ENCODE measurements at regions not wholly inside any gene's neighbourhood (a gene's known extent, or its start where the extent isn't known, plus 50 kb on each side); places are given as distances from the start of the nearest gene placed in this dataset.

- intact Hi-C loops (cut with DNase I), result no loop called here
Measured at GRCh38 chr13:104900191-104900817, 1635.2 kb downstream of the EFNB2 start.

DNA sequence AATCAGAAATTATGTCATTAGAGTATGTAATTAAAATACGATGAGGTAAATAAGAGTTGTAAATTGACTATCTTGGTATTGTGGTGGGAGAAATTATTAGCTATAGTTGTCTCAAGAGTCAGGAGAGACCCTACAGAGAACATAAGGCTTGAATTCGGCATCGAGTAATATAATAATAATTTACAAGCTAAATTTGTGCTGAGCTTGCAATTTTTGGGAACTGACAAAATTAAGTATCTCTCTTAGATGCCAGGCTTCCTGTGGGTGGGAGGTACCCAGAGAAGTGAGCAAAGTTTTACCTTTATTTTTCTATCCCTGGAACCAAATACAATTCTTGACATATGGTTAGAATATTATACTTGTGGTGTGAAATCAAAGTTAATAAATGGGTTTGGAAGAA is 1637.0 kb downstream of the EFNB2 start:
- intact Hi-C loops (cut with DNase I), result no loop called here
- no peak for DNase-seq (ENCODE audit: low spot score)

More at GRCh38 chr13:104900191-104900817, 1635.2 kb downstream of the EFNB2 start:
- DNase-seq (ENCODE audit: low spot score), result no peak

DNA sequence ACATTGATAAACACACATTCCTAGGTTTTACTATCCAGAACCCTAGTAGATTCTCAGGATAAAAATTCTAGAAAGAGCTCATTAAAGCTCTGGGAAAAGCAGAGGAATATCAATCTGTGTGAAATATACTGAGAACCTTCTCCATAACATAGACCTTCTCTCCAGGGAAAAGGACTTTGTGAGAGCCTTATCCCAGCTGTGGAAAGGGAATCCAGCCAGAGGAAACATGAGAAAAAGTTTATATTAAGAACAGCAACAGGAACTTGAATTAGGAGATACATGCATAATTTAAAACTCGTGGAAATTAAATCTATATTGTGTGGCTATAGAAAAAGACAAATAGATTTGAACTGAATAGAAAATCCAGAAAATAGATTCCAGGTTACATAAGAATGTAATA is 1639.9 kb downstream of the EFNB2 start:
- intact Hi-C loops (cut with DNase I), result no loop called here
- no peak for DNase-seq (ENCODE audit: low spot score)

- intact Hi-C loops (cut with DNase I), result no loop called here
- no peak for DNase-seq (ENCODE audit: low spot score)
Measured at GRCh38 chr13:104875038-104875754, 1660.3 kb downstream of the EFNB2 start.

DNA sequence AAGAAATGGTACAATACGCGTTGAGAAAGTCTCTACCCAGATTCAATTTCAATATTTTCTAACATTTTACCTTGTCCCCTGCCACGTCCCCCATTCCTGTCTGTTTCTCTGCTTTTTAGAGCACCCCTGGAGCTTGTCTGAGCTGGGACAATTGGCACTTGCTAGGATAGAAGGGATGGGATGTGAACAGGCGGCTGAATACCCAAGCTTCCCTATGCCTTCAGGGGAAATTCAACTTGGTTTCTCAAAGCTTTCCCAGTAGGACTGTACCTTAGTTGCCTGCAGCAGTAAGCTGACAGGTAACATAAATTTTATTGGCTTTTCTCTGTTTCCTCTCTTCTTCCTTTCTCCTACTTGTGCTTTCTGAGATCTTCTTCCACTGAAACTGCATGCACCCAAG is 1663.3 kb downstream of the EFNB2 start:
- DNase-seq (ENCODE audit: low spot score), result no peak
- intact Hi-C loops (cut with DNase I), result no loop called here

DNA sequence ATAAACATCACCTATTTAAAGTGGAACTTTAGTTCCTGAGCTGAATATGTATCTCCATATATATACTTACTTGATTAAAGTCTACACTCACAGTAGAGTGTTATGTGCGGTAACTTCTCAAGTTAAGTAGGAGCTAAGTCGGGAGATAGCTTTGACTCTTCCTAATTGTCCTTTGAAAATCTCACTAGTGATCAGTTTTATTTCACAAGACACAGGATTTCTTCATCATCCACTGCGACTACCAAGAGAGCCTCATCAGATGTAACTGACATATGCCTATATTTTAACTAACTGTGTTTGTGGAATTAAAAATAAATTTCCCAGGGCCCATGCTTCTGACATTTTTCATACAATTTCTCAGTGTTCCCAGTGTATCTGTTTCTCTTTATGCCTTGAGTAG is 1664.0 kb downstream of the EFNB2 start:
- intact Hi-C loops (cut with DNase I), result no loop called here
- no peak for DNase-seq (ENCODE audit: low spot score)

DNA sequence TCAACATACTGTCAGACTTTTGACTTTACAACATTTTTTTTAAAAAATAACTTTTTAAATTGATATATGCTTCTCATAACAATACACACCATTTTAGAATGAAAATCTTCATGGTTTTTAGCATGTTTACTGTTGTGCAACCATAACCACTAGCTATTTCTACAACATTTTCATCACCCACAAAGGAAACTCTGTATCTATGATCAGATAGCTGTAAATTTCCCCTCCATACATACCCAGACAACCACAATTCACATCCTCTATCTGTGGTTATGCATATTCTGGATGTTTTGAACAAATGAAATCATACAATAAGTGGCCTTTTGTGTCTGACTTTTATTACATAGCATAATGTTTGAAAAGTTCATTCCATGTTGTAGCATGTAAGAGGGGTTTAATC is 1666.0 kb downstream of the EFNB2 start:
- intact Hi-C loops (cut with DNase I), result no loop called here
- no peak for DNase-seq (ENCODE audit: low spot score)

DNA sequence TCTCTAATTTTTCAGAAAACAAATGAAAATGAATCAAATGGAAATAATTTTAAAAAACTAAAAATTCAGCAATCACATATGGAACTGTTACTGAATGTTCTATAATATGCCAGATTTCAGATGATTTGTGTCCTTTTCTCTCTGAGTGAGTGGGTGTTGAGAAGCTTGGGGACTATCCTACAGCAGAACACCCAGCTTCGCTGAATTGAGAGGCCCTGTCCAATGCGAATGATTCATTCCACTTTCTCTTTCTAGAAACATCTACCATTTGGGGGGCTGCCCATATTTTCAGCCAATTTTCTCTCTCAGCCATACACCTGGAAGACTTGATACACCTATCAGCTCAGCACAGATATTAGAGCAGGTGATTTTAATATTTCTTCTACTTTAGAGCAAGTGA is 1666.7 kb downstream of the EFNB2 start:
- intact Hi-C loops (cut with DNase I), result no loop called here
- DNase-seq (ENCODE audit: low spot score), result no peak

DNA sequence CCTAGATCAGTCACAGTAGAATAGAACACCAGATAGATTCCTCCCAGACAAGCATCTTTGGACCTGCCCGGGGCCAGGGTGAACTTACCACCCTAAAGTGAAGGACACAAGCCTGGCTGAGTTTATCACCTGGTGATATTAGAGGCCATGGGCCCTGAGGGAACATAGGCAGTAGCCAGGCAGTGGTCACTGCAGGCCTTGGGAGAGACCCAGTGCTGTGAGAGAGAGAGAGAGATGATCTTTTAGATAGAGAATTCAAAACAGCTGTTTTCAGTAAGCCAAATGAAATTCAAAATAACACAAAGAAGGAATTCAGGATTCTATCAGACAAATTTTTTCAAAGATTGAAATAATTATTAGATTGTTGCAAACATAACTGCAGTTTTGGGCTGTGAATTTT is 1679.9 kb downstream of the EFNB2 start:
- DNase-seq (ENCODE audit: low spot score), result no peak
- intact Hi-C loops (cut with DNase I), result no loop called here

DNA sequence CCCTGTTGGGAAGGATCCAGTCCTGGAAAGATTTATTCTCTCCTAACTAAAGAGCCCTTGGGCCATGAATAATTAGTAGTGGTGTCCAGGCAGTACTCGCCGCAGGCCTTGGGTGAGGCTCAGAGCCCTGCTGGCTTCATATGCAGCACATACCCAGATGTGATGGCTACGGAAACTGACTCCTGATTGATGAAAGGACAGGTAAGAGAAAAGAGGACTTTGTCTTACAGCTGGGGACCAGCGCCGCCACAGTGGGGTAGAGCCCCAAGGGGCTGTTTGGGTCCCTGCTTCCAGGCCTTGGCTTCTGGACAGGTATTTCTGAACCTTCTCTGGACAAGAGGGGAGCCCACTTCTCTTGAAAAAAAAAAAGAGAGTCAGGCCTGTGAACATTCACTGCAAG is 1680.8 kb downstream of the EFNB2 start:
- intact Hi-C loops (cut with DNase I), result no loop called here

DNA sequence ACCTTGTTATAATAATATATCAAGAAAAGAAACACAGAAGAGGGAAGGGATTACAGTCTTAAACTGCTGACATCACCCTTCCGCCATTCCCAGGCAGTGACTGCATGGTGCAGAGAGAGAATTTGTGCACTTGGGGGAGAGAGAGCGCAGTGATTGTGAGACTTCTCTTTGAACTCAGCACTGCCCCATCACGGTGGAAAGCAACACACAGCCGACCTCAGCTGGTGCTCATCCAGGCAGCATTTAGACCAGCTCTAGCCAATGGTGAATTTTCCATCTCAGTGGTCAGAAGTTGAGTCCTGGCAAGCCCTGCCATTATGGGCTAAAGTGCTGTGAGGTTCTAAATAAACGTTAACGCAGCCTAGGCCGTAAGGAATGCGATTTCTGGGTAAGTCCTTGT is 1681.5 kb downstream of the EFNB2 start:
- DNase-seq (ENCODE audit: low spot score), result no peak
- intact Hi-C loops (cut with DNase I), result no loop called here

More for the DNA sequence above, 1680.8 kb downstream of the EFNB2 start:
- no peak for DNase-seq (ENCODE audit: low spot score)

- DNase-seq (ENCODE audit: low spot score), result no peak
- intact Hi-C loops (cut with DNase I), result no loop called here
Measured at GRCh38 chr13:104847922-104848321, 1687.5 kb downstream of the EFNB2 start.

DNA sequence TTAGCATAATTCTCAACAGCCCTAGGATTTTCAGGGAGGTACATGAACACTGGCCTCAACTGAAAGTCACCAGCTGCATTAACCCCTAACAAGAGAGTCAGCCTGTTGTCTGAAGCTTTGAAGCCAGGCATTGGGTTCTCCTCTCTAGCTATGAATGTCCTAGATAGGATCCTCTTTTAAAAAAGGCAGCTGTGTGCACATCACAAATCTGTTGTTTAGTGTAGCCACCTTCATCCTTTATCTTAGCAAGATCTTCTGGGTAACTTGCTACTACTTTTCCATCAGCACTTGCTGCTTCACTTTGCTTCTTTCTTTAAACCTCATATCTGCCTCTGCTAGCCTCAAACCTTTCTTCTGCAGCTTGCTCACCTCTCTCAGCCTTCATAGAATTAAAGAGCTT is 1692.1 kb downstream of the EFNB2 start:
- DNase-seq (ENCODE audit: low spot score), result no peak
- intact Hi-C loops (cut with DNase I), result no loop called here

DNA sequence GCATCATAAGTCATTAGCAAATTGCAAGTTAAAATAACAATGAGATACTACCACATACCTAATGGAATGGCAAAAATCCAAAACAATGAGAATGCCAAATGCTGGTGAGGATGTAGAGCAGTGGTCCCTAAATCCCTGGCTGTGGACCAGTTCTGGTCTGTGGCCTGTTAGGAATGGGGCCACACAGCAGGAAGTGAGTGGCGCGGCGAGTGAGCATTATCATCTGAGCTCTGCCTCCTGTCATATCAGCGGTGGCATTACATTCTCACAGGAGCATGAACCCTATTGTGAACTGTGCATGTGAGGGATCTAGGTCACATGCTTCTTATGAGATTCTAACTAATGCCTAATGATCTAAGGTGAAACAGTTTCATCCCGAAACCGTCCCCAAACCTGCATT is 1694.4 kb downstream of the EFNB2 start:
- DNase-seq (ENCODE audit: low spot score), result no peak
- intact Hi-C loops (cut with DNase I), result no loop called here

DNA sequence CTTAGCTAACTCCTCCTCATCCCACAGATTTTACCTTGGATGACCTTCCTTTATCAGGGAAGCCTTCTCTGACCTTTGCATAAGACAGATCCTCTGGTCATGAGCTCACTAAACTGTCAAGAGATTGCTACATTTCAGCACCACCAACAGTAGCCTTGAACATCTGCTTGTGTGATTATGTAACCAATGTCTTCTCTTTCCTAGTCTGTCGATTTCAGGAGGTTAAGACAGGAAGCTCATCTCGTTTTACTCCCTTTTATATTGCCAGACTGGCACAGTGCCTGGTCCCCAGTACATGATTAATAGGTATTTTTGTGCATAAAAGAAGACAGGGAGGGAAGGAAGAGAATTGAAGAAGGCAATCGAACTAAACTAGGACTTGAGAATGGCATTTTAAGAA is 1697.7 kb downstream of the EFNB2 start:
- no peak for DNase-seq (ENCODE audit: low spot score)
- intact Hi-C loops (cut with DNase I), result no loop called here

DNA sequence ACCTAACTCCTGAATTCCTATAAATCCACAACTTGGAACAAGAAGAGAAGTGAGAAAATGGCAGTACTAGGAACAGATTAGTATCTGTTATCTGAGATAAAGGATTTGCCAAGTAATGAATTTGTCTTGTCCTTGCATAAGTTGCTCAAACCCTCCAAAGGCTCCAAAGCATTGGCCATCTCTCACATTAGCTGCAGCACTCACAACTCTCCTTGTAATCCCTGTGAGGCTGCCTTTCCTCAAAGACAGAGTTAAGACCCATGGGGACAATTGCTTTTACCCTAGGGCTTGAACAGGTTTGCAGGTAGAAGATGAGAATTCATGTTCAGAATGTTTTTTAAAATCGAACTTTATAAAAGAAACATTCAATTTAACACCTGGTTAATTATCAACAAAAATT is 1702.2 kb downstream of the EFNB2 start:
- intact Hi-C loops (cut with DNase I), result no loop called here
- DNase-seq (ENCODE audit: low spot score), result no peak

DNA sequence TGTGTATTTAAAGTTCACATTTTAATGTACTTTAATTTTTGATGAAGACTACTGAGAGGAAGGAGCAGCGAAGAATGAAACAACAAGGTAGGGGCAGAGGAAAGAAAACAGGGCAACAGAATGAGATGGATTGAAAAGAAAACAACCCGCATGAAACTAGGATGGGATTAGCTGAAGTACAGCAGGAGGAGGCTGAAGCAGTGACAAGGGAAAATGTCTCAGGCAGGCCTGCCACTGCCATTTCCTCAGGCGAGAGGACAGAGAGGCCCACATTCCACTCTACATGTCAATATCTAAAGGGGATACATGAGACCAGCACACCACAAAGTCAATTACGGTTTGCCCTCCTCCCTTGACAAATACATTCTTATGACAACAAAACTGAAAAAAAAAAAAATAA is 1703.2 kb downstream of the EFNB2 start:
- intact Hi-C loops (cut with DNase I), result no loop called here
- DNase-seq (ENCODE audit: low spot score), result no peak

DNA sequence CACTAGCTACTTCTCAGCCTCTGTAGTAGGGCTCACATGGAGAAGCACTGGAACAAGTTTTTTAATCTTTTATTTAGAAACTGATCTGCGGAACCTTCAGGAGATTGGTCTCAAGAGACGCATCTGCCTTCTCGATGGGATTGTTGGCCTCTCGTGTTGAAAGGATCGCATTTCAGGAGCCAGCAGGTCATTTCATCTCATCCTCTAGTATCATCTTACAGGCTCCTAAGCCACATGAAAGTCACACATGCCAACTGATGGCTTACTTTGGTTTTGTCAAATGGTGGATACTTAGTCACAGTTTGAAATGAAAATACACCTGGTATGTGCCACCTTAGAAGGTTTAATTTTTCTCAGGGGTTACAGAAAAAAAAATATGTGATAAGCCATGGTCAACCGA is 1703.6 kb downstream of the EFNB2 start:
- DNase-seq (ENCODE audit: low spot score), result no peak
- intact Hi-C loops (cut with DNase I), result no loop called here

- intact Hi-C loops (cut with DNase I), result no loop called here
- no peak for DNase-seq (ENCODE audit: low spot score)
Measured at GRCh38 chr13:104823709-104824108, 1711.8 kb downstream of the EFNB2 start.

DNA sequence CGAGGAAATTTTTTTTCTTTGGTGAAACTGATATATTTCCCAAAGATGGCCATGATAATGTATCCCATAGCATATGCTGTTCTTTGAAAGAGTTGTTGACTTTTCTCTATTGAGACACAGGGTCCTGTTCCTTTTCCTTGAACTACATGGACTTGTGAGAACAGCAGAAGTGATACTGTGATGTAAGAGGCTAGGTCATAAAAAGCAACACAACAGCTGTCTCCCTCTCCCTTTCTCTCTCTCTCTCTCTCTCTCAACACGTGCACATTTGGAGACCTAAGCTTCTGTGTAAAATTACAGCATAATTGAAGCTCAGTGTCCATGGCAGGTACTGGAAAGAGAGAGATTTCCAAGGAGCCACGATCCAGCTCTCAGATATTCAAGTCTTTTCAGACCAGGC is 1712.4 kb downstream of the EFNB2 start:
- intact Hi-C loops (cut with DNase I), result no loop called here
- no peak for DNase-seq (ENCODE audit: low spot score)

DNA sequence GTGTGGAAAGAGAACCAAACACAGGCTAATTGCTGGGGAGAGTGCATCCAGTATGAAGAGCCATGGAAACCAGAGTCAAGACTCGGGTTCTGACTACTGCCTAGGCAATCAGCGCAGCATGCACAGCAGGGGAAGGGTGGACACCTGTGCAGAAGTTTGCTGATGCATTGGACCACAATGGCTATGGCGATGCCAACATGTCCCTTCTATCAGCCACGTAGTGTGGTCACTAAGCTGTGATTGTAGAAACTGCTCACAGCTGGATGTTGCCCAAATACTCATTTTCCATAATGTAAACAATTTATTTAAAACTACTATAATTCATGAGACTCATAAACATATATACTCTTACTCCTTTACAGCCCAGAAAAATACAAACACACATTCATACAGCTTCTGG is 1718.2 kb downstream of the EFNB2 start:
- no peak for DNase-seq (ENCODE audit: low spot score)
- intact Hi-C loops (cut with DNase I), result no loop called here

DNA sequence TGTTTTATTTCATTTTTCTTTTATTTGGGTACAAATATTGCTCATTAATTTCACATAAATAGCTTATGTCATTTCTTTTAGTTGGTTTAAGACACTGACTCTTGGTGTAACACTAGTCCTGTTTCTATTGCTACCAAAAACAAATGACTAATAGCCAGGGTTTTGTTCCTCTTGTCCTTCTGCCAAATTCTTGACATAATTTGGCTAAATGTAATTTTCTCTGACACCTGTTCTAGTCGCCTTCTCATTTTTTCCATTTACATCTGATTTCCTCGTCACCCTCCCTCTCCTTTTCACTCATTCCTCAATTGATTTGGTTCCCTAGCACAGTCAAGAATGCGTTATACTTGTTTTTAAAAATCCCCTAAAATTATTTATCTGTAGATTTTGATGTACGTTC is 1718.7 kb downstream of the EFNB2 start:
- no peak for DNase-seq (ENCODE audit: low spot score)
- intact Hi-C loops (cut with DNase I), result no loop called here

Data from cardiac septum (tissue), 1 donor.